Chondrocyte (in vitro differentiated cells): ENCODE measurements at regions not wholly inside any gene's neighbourhood (a gene's known extent, or its start where the extent isn't known, plus 50 kb on each side); places are given as distances from the start of the nearest gene placed in this dataset.

Experiments used
- DNase-seq: peaks from one replicate; pipeline ENCODE4 v3.0.0; 2021; ENCODE audit warnings: mixed read lengths, low spot score
- H3K27ac Mint-ChIP-seq: one replicate; pipeline ENCODE4 v1.8.0; 2021; ENCODE audit warnings: mild to moderate bottlenecking, moderate library complexity, mixed read lengths; ENCODE audit not compliant: unreplicated experiment
- H3K27me3 Mint-ChIP-seq: 2 replicates; pipeline ENCODE4 v1.8.0; 2021; ENCODE audit warnings: low read depth, mixed read lengths
- H3K36me3 Mint-ChIP-seq: 2 replicates; pipeline ENCODE4 v1.8.0; 2021; ENCODE audit warnings: low read depth, mixed read lengths
- H3K4me1 Mint-ChIP-seq: 2 replicates; pipeline ENCODE4 v1.8.0; 2021; ENCODE audit warnings: low read depth, mild to moderate bottlenecking, mixed read lengths
- H3K4me3 Mint-ChIP-seq: one replicate; pipeline ENCODE4 v1.8.0; 2021; ENCODE audit warnings: mild to moderate bottlenecking, moderate library complexity, mixed read lengths; ENCODE audit not compliant: unreplicated experiment
- H3K9me3 Mint-ChIP-seq: 2 replicates; pipeline ENCODE4 v1.8.0; 2021; ENCODE audit warnings: low read depth, mixed read lengths
- TF ChIP-seq, protein P1 (sequence below): fragments of 200-600 bp; sonication (generic); IDR thresholded peaks from 2 replicates; pipeline ENCODE4 v1.5.0; 2021; ENCODE audit warnings: antibody characterized with exemption, mild to moderate bottlenecking, moderate library complexity

GRCh38 chr1:97996880-97997279 lies 76.0 kb upstream of the DPYD start:
- no peak overlapping the region for H3K27ac Mint-ChIP-seq
- TF ChIP-seq, protein P1, sequence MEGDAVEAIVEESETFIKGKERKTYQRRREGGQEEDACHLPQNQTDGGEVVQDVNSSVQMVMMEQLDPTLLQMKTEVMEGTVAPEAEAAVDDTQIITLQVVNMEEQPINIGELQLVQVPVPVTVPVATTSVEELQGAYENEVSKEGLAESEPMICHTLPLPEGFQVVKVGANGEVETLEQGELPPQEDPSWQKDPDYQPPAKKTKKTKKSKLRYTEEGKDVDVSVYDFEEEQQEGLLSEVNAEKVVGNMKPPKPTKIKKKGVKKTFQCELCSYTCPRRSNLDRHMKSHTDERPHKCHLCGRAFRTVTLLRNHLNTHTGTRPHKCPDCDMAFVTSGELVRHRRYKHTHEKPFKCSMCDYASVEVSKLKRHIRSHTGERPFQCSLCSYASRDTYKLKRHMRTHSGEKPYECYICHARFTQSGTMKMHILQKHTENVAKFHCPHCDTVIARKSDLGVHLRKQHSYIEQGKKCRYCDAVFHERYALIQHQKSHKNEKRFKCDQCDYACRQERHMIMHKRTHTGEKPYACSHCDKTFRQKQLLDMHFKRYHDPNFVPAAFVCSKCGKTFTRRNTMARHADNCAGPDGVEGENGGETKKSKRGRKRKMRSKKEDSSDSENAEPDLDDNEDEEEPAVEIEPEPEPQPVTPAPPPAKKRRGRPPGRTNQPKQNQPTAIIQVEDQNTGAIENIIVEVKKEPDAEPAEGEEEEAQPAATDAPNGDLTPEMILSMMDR: no peak
- H3K36me3 Mint-ChIP-seq: no peaks in the 10 kb centered on the region
- peaks cover 10% of the 10 kb centered on the region for H3K4me1 Mint-ChIP-seq
- no peak overlapping the region for H3K4me3 Mint-ChIP-seq
- no peak for DNase-seq
- H3K9me3 Mint-ChIP-seq: no peaks in the 10 kb centered on the region
- no peaks in the 10 kb centered on the region for H3K27me3 Mint-ChIP-seq

DNA sequence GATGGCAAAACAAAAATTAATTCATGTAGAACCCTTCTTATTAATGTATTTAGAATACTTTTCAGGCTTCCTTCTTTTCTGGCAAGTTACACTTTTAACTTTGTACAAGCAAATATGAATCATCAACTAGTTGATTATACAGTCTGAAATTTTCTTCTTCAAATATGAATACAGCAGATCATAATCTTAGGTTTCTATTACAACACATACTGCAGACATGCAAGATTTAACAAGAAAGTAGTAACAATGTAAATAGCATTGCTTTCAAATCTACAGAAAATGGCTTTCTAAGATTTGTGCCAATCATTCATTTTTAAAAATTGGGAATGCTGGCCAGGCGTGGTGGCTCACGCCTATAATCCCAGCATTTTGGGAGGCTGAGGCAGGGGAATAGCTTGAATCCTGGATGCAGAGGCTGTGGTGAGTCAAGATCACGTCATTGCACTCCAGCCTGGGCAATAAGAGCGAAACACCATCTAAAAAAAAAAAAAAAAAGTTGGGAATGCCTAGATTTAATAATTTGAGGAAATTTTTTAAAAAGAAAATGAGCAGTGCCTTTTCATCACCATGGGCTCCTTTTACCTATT lies 68.4 kb upstream of the DPYD start:
- H3K4me3 Mint-ChIP-seq: no peak overlapping the region
- DNase-seq: no peak
- no peak overlapping the region for H3K27ac Mint-ChIP-seq
- peaks cover 5% of the 10 kb centered on the region for H3K4me1 Mint-ChIP-seq
- no peaks in the 10 kb centered on the region for H3K27me3 Mint-ChIP-seq
- H3K36me3 Mint-ChIP-seq: no peaks in the 10 kb centered on the region
- TF ChIP-seq, protein P1: no peak
- H3K9me3 Mint-ChIP-seq: no peaks in the 10 kb centered on the region

GRCh38 chr1:97986041-97987005 lies 65.5 kb upstream of the DPYD start:
- no peak for DNase-seq
- no peaks in the 10 kb centered on the region for H3K27me3 Mint-ChIP-seq
- H3K36me3 Mint-ChIP-seq: no peaks in the 10 kb centered on the region
- no peaks in the 10 kb centered on the region for H3K9me3 Mint-ChIP-seq
- TF ChIP-seq, protein P1: no peak
- no peak overlapping the region for H3K4me3 Mint-ChIP-seq
- no peak overlapping the region for H3K27ac Mint-ChIP-seq
- H3K4me1 Mint-ChIP-seq: peaks cover 5% of the 10 kb centered on the region

DNA sequence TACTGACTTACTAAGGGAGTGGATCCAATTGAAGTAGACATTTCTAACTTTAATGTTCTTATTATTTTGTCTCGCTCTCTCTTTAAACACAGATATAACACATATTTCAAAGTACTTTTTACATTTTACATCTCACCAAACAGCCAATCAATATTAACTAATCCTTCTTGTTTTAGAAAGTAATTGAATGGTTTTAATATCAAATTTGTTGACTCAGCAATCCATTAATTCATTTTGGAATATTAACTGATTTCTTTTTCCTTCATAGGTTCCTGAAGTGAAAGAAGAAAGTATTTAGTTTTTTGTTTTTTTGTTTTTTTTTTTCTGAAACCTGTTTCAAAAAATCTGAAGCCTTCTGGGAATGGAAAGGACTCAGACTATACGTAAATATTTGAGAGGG lies 62.3 kb upstream of the DPYD start:
- Mint-ChIP-seq H3K36me3 (no peaks in the 10 kb centered on the region), H3K27me3 (no peaks in the 10 kb centered on the region), H3K27ac (no peak overlapping the region), H3K4me3 (no peak overlapping the region), H3K9me3 (no peaks in the 10 kb centered on the region), H3K4me1 (no peaks in the 10 kb centered on the region)
- TF ChIP-seq, protein P1: no peak
- no peak for DNase-seq

- H3K9me3 Mint-ChIP-seq: no peaks in the 10 kb centered on the region
- no peaks in the 10 kb centered on the region for H3K4me1 Mint-ChIP-seq
- DNase-seq: no peak
- H3K4me3 Mint-ChIP-seq: no peak overlapping the region
- TF ChIP-seq, protein P1: no peak
- H3K36me3 Mint-ChIP-seq: no peaks in the 10 kb centered on the region
- H3K27ac Mint-ChIP-seq: no peak overlapping the region
- no peaks in the 10 kb centered on the region for H3K27me3 Mint-ChIP-seq
These were observed 59.7 kb upstream of the DPYD start for GRCh38 chr1:97980530-97980929.
